ENCODE measurements at regions not wholly inside any gene's neighbourhood (a gene's known extent, or its start where the extent isn't known, plus 50 kb on each side); places are given as distances from the start of the nearest gene placed in this dataset.

- dilution Hi-C loops (cut with HindIII; ENCODE audit: low sequenced_read_pairs, unreplicated experiment) = no loop called here
- H3K9ac ChIP-seq (ENCODE audit: low read depth, low read length) = no peak overlapping the region
- H2BK5ac ChIP-seq (ENCODE audit: low read depth, low read length, poor library complexity, severe bottlenecking) = no peak overlapping the region
- no TSS peak for BruUV-seq (replicated peaks)
- H2BK120ac ChIP-seq (ENCODE audit: low read depth, low read length) = no peak overlapping the region
- no peak overlapping the region for H3K4ac ChIP-seq (ENCODE audit: low read depth, low read length)
- no peak overlapping the region for H3K4me3 ChIP-seq (ENCODE audit: insufficient read depth, low read depth, low read length)
- no peak overlapping the region for H2AK9ac ChIP-seq (replicated peaks; ENCODE audit: low read depth, low read length, poor library complexity)
- no peak overlapping the region for H3K27ac ChIP-seq (ENCODE audit: insufficient read depth, low read length)
- no peak overlapping the region for H4K91ac ChIP-seq (ENCODE audit: insufficient read depth, low read depth, low read length)
- no peak overlapping the region for H3K56ac ChIP-seq (ENCODE audit: extremely low read depth, insufficient read depth, low read length)
- no peak overlapping the region for H3K23ac ChIP-seq (ENCODE audit: low read depth, low read length)
- H3K27me3 ChIP-seq (ENCODE audit: control insufficient read depth, insufficient read depth, low read length) = peaks cover 42% of the 10 kb centered on the region
- no peak overlapping the region for H2BK15ac ChIP-seq (ENCODE audit: low read depth, low read length)
- ATAC-seq (ENCODE audit: low read depth) = no peak
- H3K79me1 ChIP-seq (ENCODE audit: low read depth in 1 of 2, low read length in 2 of 2) = no peaks in the 10 kb centered on the region
- H3K4me2 ChIP-seq (ENCODE audit: low read depth, low read length) = no peak overlapping the region
- ChIA-PET CTCF (interaction anchor here (1.0 kb wide), 1 partner anchor 8 kb away, joined by 3 read pairs; no protein-coding TSS in a partner anchor), POLR2A (ENCODE audit: unreplicated experiment) (no interaction called here)
- no peaks in the 10 kb centered on the region for H3K36me3 ChIP-seq (ENCODE audit: control insufficient read depth, insufficient read depth, low read length)
- no peak overlapping the region for H3K14ac ChIP-seq (replicated peaks; ENCODE audit: low read depth, low read length)
- no peak overlapping the region for H2AFZ ChIP-seq (replicated peaks; ENCODE audit: low read length, poor library complexity)
- H2BK20ac ChIP-seq (ENCODE audit: low read depth, low read length) = no peak overlapping the region
- H4K8ac ChIP-seq (ENCODE audit: low read depth in 2 of 2, low read length in 2 of 2) = no peak overlapping the region
- H3K9me1 ChIP-seq (ENCODE audit: insufficient read depth, low read length) = no peaks in the 10 kb centered on the region
- H3K18ac ChIP-seq (ENCODE audit: low read depth, low read length) = no peak overlapping the region
- no peak overlapping the region for H2AK5ac ChIP-seq (ENCODE audit: low read depth, low read length)
- no peak for TF ChIP-seq USF2 (IDR thresholded peaks at IDR 0.05; ENCODE audit: low read depth, low read length)
- no peak for TF ChIP-seq RAD21 (IDR thresholded peaks at IDR 0.05; ENCODE audit: low read length)
- no peak for TF ChIP-seq POLR2A (IDR thresholded peaks at IDR 0.05; ENCODE audit: low read depth, low read length)
- no peak for TF ChIP-seq NFE2L2 (IDR thresholded peaks at IDR 0.05; ENCODE audit: low read depth, low read length)
- no peak for TF ChIP-seq BHLHE40 (IDR thresholded peaks at IDR 0.05; ENCODE audit: low read depth, low read length)
- TF ChIP-seq SMC3 (IDR thresholded peaks at IDR 0.05; ENCODE audit: low read depth, low read length) = no peak
- no peak for TF ChIP-seq MXI1 (IDR thresholded peaks at IDR 0.05; ENCODE audit: borderline replicate concordance, low read depth, low read length)
- no peak for TF ChIP-seq MAFK (IDR thresholded peaks at IDR 0.05; ENCODE audit: low read depth, low read length)
- TF ChIP-seq ELK1 (IDR thresholded peaks at IDR 0.05; ENCODE audit: borderline replicate concordance, low read depth, low read length) = no peak
- TF ChIP-seq RCOR1 (IDR thresholded peaks at IDR 0.05; ENCODE audit: insufficient replicate concordance, low read length) = no peak
- no peaks in the 10 kb centered on the region for H3K9me3 ChIP-seq (ENCODE audit: control insufficient read depth, insufficient read depth, low read length)
- in situ Hi-C loops (cut with MboI; ENCODE audit: low sequenced_read_pairs) = no loop called here
- no peak for DNase-seq
- WGBS, 2 experiments (ENCODE audit: extremely low coverage in 2 of 2, insufficient read length in 1 of 2) = 100% methylated on average over 1 of the region's 3 CpGs; no CpG with 5 or more reads in 1 of the 2 experiments
- H3K4me1 ChIP-seq (ENCODE audit: control insufficient read depth, insufficient read depth, low read length) = no peaks in the 10 kb centered on the region; the same call in 1 of the 2 replicates
- H4K5ac ChIP-seq (ENCODE audit: low read depth, low read length) = no peak overlapping the region
- H4K20me1 ChIP-seq (ENCODE audit: insufficient read depth, low read length) = no peaks in the 10 kb centered on the region
- intact Hi-C loops (cut with micrococcal nuclease) = no loop called here
Observed at GRCh38 chr1:112328600-112328999, 67.4 kb upstream of the CTTNBP2NL start.
